ENCODE measurements at regions not wholly inside any gene's neighbourhood (a gene's known extent, or its start where the extent isn't known, plus 50 kb on each side); places are given as distances from the start of the nearest gene placed in this dataset.

- DNase-seq (ENCODE audit: low spot score) = no peak
Measured at GRCh38 chr14:94887591-94887990, 117.7 kb upstream of the GSC start.

GRCh38 chr14:94886931-94887330 lies 117.0 kb upstream of the GSC start:
- no peak for DNase-seq (ENCODE audit: low spot score)

- DNase-seq (ENCODE audit: low spot score) = no peak
Measured at GRCh38 chr14:94885481-94886155, 115.7 kb upstream of the GSC start.

- no peak for DNase-seq (ENCODE audit: low spot score)
Measured at GRCh38 chr14:94884616-94885230, 114.8 kb upstream of the GSC start.

- no peak for DNase-seq (ENCODE audit: low spot score)
Measured at GRCh38 chr14:94882401-94882800, 112.5 kb upstream of the GSC start.

GRCh38 chr14:94880876-94881275 lies 111.0 kb upstream of the GSC start:
- DNase-seq (ENCODE audit: low spot score) = no peak

- no peak for DNase-seq (ENCODE audit: low spot score)
Measured at GRCh38 chr14:94880106-94880505, 110.2 kb upstream of the GSC start.

- no peak for DNase-seq (ENCODE audit: low spot score)
Measured at GRCh38 chr14:94879537-94879936, 109.6 kb upstream of the GSC start.

GRCh38 chr14:94876306-94876705 lies 106.4 kb upstream of the GSC start:
- no peak for DNase-seq (ENCODE audit: low spot score)

- no peak for DNase-seq (ENCODE audit: low spot score)
Measured at GRCh38 chr14:94875256-94875655, 105.3 kb upstream of the GSC start.

GRCh38 chr14:94868772-94869072 lies 98.8 kb upstream of the GSC start:
- no peak for DNase-seq (ENCODE audit: low spot score)

- peak; percentile 63 for DNase-seq (ENCODE audit: low spot score)
Measured at GRCh38 chr14:94867946-94868771, 98.2 kb upstream of the GSC start.

GRCh38 chr14:94867209-94867608 lies 97.3 kb upstream of the GSC start:
- DNase-seq (ENCODE audit: low spot score) = no peak

GRCh38 chr14:94864387-94865195 lies 94.7 kb upstream of the GSC start:
- peak; percentile 48 for DNase-seq (ENCODE audit: low spot score)

GRCh38 chr14:94863366-94863765 lies 93.5 kb upstream of the GSC start:
- DNase-seq (ENCODE audit: low spot score) = no peak

GRCh38 chr14:94857950-94858349 lies 88.0 kb upstream of the GSC start:
- DNase-seq (ENCODE audit: low spot score) = no peak

GRCh38 chr14:94853920-94854319 lies 84.0 kb upstream of the GSC start:
- DNase-seq (ENCODE audit: low spot score) = no peak

GRCh38 chr14:94850309-94851211 lies 80.6 kb upstream of the GSC start:
- DNase-seq (ENCODE audit: low spot score) = no peak

GRCh38 chr14:94844593-94845152 lies 74.8 kb upstream of the GSC start:
- no peak for DNase-seq (ENCODE audit: low spot score)

- DNase-seq (ENCODE audit: low spot score) = no peak
Measured at GRCh38 chr14:94840467-94840866, 70.6 kb upstream of the GSC start.

GRCh38 chr14:94839348-94839747 lies 69.4 kb upstream of the GSC start:
- DNase-seq (ENCODE audit: low spot score) = no peak
